ENCODE measurements at regions not wholly inside any gene's neighbourhood (a gene's known extent, or its start where the extent isn't known, plus 50 kb on each side); places are given as distances from the start of the nearest gene placed in this dataset.

DNA sequence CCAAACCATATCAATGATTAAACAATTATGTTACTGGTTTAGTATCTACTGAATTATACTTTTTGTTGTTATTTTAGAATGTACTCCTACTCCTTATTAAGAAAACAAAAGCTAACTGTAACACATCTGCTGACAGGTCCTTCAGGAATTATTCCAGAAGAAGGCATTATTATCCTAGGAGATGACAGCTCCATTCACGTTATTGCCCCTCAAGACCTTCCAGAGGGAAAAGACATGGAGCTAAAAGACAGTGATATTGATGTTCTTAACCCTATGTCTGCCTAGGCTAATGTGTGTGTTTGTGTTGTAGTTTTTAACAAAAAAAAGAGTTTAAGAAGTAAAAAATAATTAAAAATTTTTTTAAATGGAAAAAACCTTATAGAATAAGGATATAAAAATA, 206.8 kb upstream of the KLHL4 start:
- no peaks in the 10 kb centered on the region for H3K9me3 ChIP-seq
- no peak overlapping the region for H3K4me3 ChIP-seq
- no peaks in the 10 kb centered on the region for H3K4me1 ChIP-seq
- WGBS, 5 donors = 47 to 82% (median 63%) methylated on average over 1 of the region's 1 CpG
- intact Hi-C loops (cut with DNase I; ENCODE audit: low total_unique reads) = no loop called here
- H3K27ac ChIP-seq = no peak overlapping the region
- TF ChIP-seq CTCF (IDR thresholded peaks at IDR 0.05 in 8 of 11, conservative IDR thresholded peaks at IDR 0.05 in 3 of 11) = no peak
- no peak for TF ChIP-seq POLR2AphosphoS5 (IDR thresholded peaks at IDR 0.05)
- no peak for TF ChIP-seq POLR2A (IDR thresholded peaks at IDR 0.05)
- no peak for DNase-seq
- no peaks in the 10 kb centered on the region for H3K27me3 ChIP-seq (replicated peaks in 1 of 7)
- no peaks in the 10 kb centered on the region for H3K36me3 ChIP-seq

DNA sequence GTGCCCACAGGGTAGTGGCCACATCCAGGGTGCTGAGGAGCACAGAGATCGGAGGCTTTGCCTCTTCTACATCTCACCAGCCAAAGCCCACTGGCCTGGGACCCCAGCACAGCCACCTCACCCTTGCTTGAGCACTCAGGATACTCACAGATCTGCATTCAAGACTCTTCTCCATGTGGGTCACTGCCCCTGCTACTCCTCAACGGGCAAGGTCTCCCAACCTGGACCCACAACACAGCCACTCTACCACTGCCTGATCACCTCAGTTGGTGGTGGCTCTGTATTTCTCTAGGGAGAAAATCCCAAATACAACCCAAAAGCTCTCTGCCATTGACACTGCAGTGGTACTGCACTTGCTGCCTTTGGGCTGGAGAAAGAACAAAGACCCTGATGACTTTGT, 190.3 kb upstream of the KLHL4 start:
- H3K4me3 ChIP-seq = no peak overlapping the region
- DNase-seq = peak; percentile 51
- intact Hi-C loops (cut with DNase I; ENCODE audit: low total_unique reads) = no loop called here
- WGBS, 5 donors = 61 to 80% (median 77%) methylated on average over 2 of the region's 2 CpGs; no CpG with 5 or more reads in 1 of the 5 donors
- no peak overlapping the region for H3K27ac ChIP-seq
- no peaks in the 10 kb centered on the region for H3K27me3 ChIP-seq (replicated peaks in 1 of 7)
- peaks cover 0 to 5% (median 0%) of the 10 kb centered on the region in 8 donors for H3K9me3 ChIP-seq
- no peaks in the 10 kb centered on the region for H3K4me1 ChIP-seq
- H3K36me3 ChIP-seq = no peaks in the 10 kb centered on the region
- no peak for TF ChIP-seq POLR2A (IDR thresholded peaks at IDR 0.05)

GRCh38 chrX:87337267-87337666, 180.3 kb upstream of the KLHL4 start:
- no peak for DNase-seq
- H3K27me3 ChIP-seq (replicated peaks in 1 of 7) = no peaks in the 10 kb centered on the region
- H3K4me1 ChIP-seq = no peaks in the 10 kb centered on the region
- TF ChIP-seq CTCF (IDR thresholded peaks at IDR 0.05 in 8 of 11, conservative IDR thresholded peaks at IDR 0.05 in 3 of 11) = no peak
- no peak for TF ChIP-seq POLR2AphosphoS5 (IDR thresholded peaks at IDR 0.05)
- TF ChIP-seq POLR2A (IDR thresholded peaks at IDR 0.05) = no peak
- intact Hi-C loops (cut with DNase I; ENCODE audit: low total_unique reads) = loop anchor here (10.0 kb wide), 1 partner anchor 328 kb away; no protein-coding TSS in a partner anchor
- H3K4me3 ChIP-seq = no peak overlapping the region
- no peaks in the 10 kb centered on the region for H3K36me3 ChIP-seq
- H3K27ac ChIP-seq = no peak overlapping the region
- no peaks in the 10 kb centered on the region for H3K9me3 ChIP-seq
- 20 to 75% (median 50%) methylated on average over 1 of the region's 1 CpG for WGBS, 5 donors

GRCh38 chrX:87338510-87338909, 179.1 kb upstream of the KLHL4 start:
- TF ChIP-seq POLR2A (IDR thresholded peaks at IDR 0.05) (no peak), CTCF (IDR thresholded peaks at IDR 0.05 in 8 of 11, conservative IDR thresholded peaks at IDR 0.05 in 3 of 11) (peak in 2 of 11 experiments; percentile 13 to 14), POLR2AphosphoS5 (IDR thresholded peaks at IDR 0.05) (no peak)
- H3K27me3 ChIP-seq (replicated peaks in 1 of 7) = no peaks in the 10 kb centered on the region
- H3K4me3 ChIP-seq = no peak overlapping the region
- no peaks in the 10 kb centered on the region for H3K4me1 ChIP-seq
- no peak for DNase-seq
- H3K9me3 ChIP-seq = no peaks in the 10 kb centered on the region
- intact Hi-C loops (cut with DNase I; ENCODE audit: low total_unique reads) = loop anchor here (10.0 kb wide), 1 partner anchor 326 kb away; no protein-coding TSS in a partner anchor
- H3K27ac ChIP-seq = no peak overlapping the region
- no peaks in the 10 kb centered on the region for H3K36me3 ChIP-seq

DNA sequence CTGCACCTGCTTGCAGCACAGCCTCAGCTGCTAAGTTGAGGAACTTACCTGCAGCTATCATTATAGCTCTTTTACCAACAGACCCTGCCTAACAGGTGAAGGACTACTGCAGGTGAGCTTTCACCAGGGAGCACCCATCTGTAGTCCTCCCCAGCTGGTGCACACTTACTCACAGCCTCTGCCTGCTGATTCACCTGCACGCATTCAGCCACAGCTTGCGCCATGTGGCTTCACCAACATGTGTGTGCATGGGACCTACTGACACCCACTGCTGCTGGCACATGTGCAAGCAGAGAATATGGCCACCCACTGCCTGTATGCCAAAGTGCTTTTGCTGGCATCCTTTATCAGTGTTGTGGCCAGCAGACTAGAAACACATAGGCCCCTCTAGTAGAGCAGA, 146.7 kb upstream of the KLHL4 start:
- Histone ChIP-seq H3K4me1 (no peaks in the 10 kb centered on the region), H3K36me3 (no peaks in the 10 kb centered on the region), H3K9me3 (no peaks in the 10 kb centered on the region), H3K27me3 (replicated peaks in 1 of 7) (no peaks in the 10 kb centered on the region), H3K27ac (no peak overlapping the region), H3K4me3 (no peak overlapping the region)
- DNase-seq = no peak
- 58 to 100% (median 95%) methylated on average over 1 to 2 of the region's 2 CpGs for WGBS, 5 donors
- intact Hi-C loops (cut with DNase I; ENCODE audit: low total_unique reads) = no loop called here
- TF ChIP-seq CTCF (IDR thresholded peaks at IDR 0.05 in 8 of 11, conservative IDR thresholded peaks at IDR 0.05 in 3 of 11) = no peak
- TF ChIP-seq POLR2A (IDR thresholded peaks at IDR 0.05) = no peak
- TF ChIP-seq POLR2AphosphoS5 (IDR thresholded peaks at IDR 0.05) = no peak
